ENCODE measurements at regions not wholly inside any gene's neighbourhood (a gene's known extent, or its start where the extent isn't known, plus 50 kb on each side); places are given as distances from the start of the nearest gene placed in this dataset.

DNA sequence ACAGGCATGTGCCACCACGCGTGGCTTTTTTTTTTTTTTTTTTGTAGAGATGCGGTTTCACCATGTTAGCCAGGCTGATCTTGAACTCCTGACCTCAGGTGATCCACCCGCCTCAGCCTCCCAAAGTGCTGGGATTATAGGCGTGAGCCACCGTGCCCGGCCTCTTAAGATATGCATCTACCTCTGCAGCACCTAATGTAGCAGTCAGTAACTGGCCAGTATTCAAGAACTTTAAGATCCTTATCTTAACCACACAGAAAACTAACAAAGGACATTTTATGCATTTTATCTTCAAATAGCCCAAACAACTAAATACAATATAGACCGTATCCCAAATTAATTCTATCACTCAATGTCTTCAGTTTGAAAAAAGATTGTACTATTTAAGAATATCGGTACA lies 618.7 kb downstream of the TLE1 start:
- TF ChIP-seq, protein P1, sequence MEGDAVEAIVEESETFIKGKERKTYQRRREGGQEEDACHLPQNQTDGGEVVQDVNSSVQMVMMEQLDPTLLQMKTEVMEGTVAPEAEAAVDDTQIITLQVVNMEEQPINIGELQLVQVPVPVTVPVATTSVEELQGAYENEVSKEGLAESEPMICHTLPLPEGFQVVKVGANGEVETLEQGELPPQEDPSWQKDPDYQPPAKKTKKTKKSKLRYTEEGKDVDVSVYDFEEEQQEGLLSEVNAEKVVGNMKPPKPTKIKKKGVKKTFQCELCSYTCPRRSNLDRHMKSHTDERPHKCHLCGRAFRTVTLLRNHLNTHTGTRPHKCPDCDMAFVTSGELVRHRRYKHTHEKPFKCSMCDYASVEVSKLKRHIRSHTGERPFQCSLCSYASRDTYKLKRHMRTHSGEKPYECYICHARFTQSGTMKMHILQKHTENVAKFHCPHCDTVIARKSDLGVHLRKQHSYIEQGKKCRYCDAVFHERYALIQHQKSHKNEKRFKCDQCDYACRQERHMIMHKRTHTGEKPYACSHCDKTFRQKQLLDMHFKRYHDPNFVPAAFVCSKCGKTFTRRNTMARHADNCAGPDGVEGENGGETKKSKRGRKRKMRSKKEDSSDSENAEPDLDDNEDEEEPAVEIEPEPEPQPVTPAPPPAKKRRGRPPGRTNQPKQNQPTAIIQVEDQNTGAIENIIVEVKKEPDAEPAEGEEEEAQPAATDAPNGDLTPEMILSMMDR (IDR thresholded peaks at IDR 0.05), result no peak
- TF ChIP-seq EP300 (IDR thresholded peaks at IDR 0.05), result no peak
- TF ChIP-seq POLR2A (IDR thresholded peaks at IDR 0.05), result no peak
